RPMI7951 (cell line): ENCODE measurements at regions not wholly inside any gene's neighbourhood (a gene's known extent, or its start where the extent isn't known, plus 50 kb on each side); places are given as distances from the start of the nearest gene placed in this dataset.

Experiments used
- DNase-seq: peaks from one replicate; pipeline ENCODE4 v3.0.0-alpha.2; 2012; ENCODE audit warnings: low read depth

DNA sequence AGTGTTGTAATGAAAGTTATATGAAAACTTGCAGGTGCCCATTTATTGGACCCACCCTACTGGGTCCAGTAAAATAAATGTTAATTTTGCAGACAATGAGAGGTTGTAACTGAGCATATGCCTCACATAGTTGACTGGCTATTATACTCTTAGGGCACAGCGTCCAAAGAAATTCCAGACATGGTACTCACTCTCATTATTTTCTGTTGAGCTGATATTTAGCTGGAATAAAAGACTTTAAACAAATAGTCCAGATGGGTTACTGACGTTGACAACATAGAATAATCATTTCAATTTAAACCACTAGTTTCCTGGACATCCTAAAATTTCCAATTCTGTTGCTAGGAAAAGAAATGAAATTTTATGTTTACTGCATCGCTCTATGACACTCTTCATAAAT, 174.5 kb downstream of the ZNF365 start:
- DNase-seq = no peak

DNA sequence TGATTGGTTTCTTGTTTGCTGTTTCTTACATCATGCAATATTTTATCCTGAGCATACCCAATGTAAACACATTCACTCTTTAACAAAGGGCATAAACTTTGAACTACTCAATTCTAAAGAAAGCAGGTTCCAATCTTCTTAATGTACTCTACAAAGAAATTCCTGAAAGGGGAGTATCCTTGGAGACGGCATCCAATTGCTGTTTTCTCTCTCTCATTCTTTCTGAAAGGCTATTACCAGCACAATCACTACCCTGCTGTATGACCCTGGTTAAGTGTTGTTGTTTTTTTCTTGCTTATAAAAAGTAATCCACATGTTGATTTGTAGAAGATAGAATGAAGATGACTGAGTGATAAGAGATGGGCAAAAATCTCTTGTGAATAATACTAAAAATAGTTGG, 176.0 kb downstream of the ZNF365 start:
- no peak for DNase-seq

- peak; percentile 81 for DNase-seq
These were observed 180.5 kb downstream of the ZNF365 start for GRCh38 chr10:62554632-62555199.

DNA sequence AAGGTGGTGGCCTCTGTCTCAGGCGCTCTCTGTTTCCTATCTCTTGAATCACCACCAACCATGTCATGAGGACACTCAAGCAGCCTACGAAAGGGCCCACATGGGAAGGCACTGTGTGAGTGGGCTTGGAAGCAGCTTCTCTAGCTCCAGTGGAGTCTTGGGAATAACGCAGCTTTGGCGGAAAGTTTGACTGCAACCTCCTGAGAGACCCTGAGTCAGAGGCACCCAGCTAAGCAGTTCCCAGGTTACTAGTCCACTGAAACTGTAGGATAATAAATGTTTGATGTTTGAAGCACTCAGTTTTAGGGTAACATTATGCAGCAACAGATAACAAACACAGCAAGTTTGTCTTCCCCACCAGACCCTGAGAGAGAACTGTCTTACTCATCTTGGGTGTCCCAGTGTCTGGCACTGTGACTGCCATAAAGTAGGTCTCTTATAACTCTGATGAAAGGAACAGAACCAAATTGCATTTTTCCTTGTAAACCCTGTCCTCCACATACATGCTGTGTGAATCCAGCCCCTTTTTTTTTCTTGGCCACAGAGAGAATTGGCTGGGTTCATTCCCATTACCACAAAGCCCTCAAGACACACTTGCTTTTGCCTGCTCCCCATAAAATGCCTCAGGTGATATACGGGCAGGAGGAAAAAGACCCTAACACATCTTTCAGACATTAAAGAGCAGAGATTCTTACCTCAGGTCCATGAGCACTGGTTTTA, 185.5 kb downstream of the ZNF365 start:
- DNase-seq = peak; percentile 66

DNA sequence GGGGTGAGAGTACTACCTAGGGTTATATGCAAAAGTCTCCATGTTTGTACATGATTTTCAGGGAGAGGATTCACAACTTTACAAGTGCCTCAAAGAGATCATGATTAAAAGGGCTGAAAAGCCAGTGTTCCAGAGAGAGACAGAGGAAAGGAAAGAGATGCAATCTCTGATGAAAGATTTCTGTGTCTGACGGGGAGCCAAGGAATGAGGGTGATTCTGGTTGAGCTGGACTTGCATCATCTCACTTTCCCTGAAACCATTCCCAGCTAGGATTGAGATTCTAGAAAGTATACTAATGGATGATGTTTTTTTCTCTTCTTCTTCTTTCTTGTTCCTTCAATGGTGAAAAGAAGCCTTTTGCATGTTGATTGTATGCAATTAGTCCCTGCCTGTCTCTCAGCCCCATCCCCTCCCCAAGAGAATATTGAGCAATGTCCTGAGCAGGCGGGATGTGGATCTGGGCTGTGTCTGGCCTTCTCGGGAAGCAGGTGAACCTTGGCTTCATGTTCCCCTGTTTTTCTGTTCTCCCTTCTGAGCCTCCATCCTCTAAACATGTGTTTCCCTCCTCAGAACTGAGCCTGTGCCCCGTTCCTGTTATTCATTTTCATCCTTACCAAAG, 186.1 kb downstream of the ZNF365 start:
- DNase-seq = peak; percentile 77

- DNase-seq = no peak
These were observed 187.0 kb downstream of the ZNF365 start for GRCh38 chr10:62561151-62561550.

DNA sequence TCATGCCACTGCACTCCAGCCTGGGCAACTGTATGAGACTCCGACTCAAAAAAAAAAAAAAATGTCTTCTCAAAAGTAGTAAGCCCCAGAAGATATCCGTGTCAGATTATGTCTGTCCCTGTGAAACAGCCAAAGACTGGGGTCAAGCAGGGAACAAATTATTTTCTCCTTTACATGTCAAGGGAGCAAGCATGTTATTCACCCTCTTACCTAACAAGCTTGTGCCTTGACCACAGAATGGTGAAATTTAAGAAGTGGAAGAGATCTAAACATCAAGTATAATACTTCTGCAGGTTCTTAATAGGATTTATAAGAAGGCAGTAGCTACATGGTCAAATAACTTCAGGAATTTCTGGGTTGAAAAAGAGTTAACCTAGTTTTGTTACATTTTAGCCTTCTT, 187.9 kb downstream of the ZNF365 start:
- no peak for DNase-seq

GRCh38 chr10:62562795-62563194, 188.6 kb downstream of the ZNF365 start:
- no peak for DNase-seq

DNA sequence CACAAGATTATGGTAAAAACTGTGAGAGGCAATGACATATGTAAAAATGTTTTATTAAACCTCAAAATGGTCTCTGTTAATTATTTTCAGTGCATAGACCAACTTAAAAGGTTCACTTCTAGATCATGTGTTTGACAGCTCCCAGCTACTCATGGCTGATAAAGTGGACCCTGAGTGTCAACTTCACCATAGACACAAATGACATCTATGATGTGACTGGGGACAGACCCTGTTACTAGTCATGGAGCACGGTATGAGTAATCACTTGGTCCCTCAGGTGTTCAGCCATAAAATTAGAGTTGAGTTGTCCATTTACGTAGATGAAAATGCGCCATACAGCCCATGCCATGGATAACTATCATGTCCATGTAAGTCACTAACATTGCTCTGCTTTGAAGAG, 199.8 kb downstream of the ZNF365 start:
- no peak for DNase-seq

- no peak for DNase-seq
These were observed 202.9 kb downstream of the ZNF365 start for GRCh38 chr10:62577076-62577475.

- DNase-seq = peak; percentile 63
These were observed 203.6 kb downstream of the ZNF365 start for GRCh38 chr10:62577666-62578291.

GRCh38 chr10:62578301-62578700, 204.1 kb downstream of the ZNF365 start:
- DNase-seq = no peak

DNA sequence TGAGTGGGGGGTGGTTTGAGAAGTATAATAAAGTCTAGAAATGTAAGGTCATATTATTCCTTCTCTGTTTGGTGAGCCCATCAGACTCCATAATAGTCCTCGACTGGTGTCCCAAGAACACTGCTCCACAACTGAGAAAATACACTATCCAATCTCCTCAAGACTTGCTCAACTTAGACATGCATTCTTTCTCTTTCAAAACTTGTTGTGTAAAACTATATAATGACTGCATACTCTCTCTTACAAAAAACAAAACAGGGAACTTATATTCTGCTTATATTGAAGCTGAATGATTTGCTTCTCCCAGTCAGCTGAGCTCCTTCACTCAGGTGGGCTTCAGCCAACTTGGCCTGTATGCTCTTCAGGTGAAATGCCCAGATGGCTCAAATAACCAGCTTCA, 204.7 kb downstream of the ZNF365 start:
- no peak for DNase-seq

DNA sequence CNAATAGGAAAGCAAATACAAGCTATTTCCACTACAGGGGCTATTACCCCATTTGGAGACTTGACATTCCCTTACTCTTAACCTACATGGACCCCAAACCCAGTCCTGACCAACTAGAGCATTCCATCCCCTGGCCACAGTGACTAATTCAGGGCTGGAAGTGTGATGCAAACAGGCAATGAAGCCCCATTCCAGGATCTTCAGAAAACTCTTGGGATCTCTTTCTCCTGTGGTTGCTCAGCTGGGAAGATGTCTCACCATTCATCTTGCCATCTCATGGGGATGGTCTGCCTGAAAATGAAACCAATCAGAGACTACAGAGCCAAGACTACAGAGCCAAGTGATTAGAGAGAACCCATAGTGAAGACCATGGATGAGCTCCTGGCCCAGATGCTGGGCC, 206.2 kb downstream of the ZNF365 start:
- peak; percentile 70 for DNase-seq

DNA sequence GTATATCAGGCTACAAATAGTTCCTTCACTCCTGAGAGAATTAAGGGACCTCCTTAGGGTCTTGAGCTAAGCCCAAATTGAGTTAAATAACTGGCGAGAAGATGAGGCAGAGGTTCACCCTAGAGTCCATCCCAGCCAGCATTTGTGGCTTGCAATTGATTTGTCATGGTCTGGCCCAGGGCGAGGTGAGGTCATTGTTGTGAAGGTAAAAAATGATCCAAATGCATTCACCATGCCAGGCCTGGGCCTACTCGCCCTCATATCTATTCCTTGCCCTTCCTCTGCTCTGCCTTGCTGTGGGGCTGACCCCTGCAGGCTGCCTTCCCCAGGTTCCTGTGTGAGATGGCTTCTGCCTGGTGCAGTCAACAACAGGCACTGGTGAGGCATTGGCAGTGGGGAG, 207.2 kb downstream of the ZNF365 start:
- peak; percentile 83 for DNase-seq

GRCh38 chr10:62582101-62582705, 208.0 kb downstream of the ZNF365 start:
- DNase-seq = peak; percentile 74

- DNase-seq = peak; percentile 98
These were observed 208.6 kb downstream of the ZNF365 start for GRCh38 chr10:62582804-62583208.

DNA sequence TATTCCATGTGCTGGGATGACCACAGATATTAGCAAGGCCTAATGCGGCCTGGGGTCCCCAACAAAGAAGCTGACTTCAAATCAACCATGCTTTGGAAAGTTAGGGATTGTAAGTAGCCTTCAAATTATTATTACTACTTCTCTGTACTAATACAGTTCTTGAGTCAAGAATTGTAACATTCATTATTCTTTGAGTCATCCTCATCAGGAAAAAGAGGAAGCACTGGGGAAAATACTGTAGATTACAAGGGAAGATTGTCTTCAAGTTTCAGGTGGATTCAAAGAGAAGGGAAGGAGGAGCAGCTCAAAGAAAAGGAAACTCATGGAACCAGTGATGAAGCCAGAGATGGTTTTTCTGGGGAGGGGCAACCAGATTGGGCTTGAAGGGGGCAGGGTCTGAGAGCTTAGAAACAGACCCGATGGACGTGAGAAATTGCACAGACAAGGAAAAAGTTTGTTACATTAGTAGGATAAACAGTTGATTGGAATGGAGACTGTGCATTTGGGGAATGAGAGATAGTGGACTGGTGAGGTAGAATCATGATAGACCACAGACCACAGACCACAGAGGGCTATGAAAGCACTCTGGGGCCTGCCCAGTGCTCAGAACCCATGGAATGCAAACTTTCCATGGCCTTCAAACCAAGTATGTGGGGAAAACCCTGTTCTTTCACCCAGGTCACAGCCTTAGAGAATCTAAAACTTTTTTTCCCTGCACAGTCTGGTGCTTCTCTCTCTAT, 209.9 kb downstream of the ZNF365 start:
- DNase-seq = peak; percentile 94

DNA sequence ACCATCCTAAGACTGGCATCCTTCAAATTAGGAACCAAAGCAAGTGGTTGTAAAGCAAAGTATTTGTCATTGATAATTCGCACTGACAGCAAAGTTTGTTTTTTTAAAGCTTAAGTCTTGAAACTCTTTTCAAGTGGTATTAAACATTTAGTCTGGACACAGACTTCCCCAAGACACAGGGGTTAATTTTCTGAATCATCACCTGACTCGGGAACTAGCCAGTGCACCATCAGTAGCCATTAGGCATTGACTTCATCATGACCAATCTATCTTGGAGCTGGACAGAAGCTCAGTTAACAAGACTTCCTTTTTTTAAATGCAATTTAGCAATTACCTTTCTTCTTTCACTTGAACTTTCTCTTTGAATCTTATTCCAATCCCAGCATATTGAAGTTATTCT, 210.6 kb downstream of the ZNF365 start:
- DNase-seq = peak; percentile 42

DNA sequence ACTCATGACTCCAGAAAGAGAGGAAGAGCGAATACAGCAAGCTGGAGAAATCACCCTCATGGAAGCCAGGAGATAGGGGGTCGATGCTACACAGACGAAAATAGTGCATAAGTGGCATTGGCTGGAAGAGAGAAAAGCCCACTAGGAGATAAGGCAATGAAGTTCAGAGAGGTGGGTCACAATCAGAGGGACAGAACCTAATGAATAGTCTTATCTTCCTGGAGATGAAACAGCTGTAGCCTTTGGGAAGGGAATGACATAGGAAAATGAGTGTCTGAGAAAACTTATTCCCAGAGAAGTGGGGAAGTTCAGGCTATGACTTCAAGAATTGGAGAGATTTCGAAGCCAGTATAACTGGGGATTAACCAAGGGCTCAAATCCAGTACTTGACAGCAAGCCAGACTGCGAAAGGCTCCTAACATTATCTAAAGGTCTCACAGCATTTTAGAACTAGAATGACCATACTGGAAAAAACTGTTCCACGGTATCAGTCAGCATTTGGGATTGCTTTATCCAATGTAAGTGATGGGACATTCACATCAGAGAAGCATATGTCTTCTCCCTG, 211.1 kb downstream of the ZNF365 start:
- no peak for DNase-seq

- no peak for DNase-seq
These were observed 212.8 kb downstream of the ZNF365 start for GRCh38 chr10:62587011-62587410.
